GM23338 (cell line): ENCODE measurements at regions not wholly inside any gene's neighbourhood (a gene's known extent, or its start where the extent isn't known, plus 50 kb on each side); places are given as distances from the start of the nearest gene placed in this dataset.

Source experiments
- ATAC-seq: fragments of 200-7000 bp; cut with Tn5 transposase; 3 replicates; pipeline ENCODE4 v1.9.1; 2020
- DNase-seq: peaks from one replicate; pipeline ENCODE4 v3.0.0-alpha.2; 2015; ENCODE audit warnings: low spot score
- H2AFZ ChIP-seq: fragments of 200-600 bp; sonication (generic); 2 replicates; pipeline ENCODE4 v1.8.0; 2016; ENCODE audit warnings: antibody characterized with exemption, mild to moderate bottlenecking, moderate library complexity
- H3F3A ChIP-seq: fragments of 200-600 bp; sonication (generic); replicated peaks from 2 replicates; pipeline ENCODE4 v1.8.0; 2017; ENCODE audit warnings: antibody characterized with exemption, mixed run types, low read depth
- H3K27ac ChIP-seq: fragments of 200-600 bp; sonication (generic); 2 replicates; pipeline ENCODE4 v1.6.1; 2016; ENCODE audit warnings: low read depth
- H3K27me3 ChIP-seq: fragments of 200-600 bp; sonication (generic); 2 replicates; pipeline ENCODE4 v1.8.0; 2016; ENCODE audit warnings: mild to moderate bottlenecking, mixed run types, moderate library complexity; ENCODE audit not compliant: insufficient read depth
- H3K36me3 ChIP-seq: fragments of 200-600 bp; sonication (generic); 2 replicates; pipeline ENCODE4 v1.8.0; 2016; ENCODE audit warnings: mild to moderate bottlenecking; ENCODE audit not compliant: insufficient read depth
- H3K4me1 ChIP-seq: fragments of 200-600 bp; sonication (generic); 2 replicates; pipeline ENCODE4 v1.8.0; 2016; ENCODE audit warnings: mild to moderate bottlenecking, moderate library complexity; ENCODE audit not compliant: insufficient read depth
- H3K4me2 ChIP-seq: fragments of 200-600 bp; sonication (generic); 2 replicates; pipeline ENCODE4 v1.7.1; 2017; ENCODE audit warnings: mixed run types
- H3K4me3 ChIP-seq: fragments of 200-600 bp; sonication (generic); 2 replicates; pipeline ENCODE4 v1.6.1; 2016; ENCODE audit warnings: mixed run types
- H3K79me2 ChIP-seq: fragments of 200-600 bp; sonication (generic); replicated peaks from 2 replicates; pipeline ENCODE4 v1.8.0; 2017; ENCODE audit warnings: mild to moderate bottlenecking; ENCODE audit not compliant: insufficient read depth
- H3K9me2 ChIP-seq: fragments of 200-600 bp; sonication (generic); 2 replicates; pipeline ENCODE4 v1.8.0; 2017; ENCODE audit not compliant: insufficient read depth
- H4K20me1 ChIP-seq: fragments of 200-600 bp; sonication (generic); replicated peaks from 2 replicates; pipeline ENCODE4 v1.8.0; 2017; ENCODE audit warnings: mild to moderate bottlenecking; ENCODE audit not compliant: insufficient read depth
- H3K27ac Mint-ChIP-seq: 2 replicates; pipeline ENCODE4 v1.8.0; 2020; ENCODE audit warnings: inconsistent platforms, mild to moderate bottlenecking, moderate library complexity, mixed read lengths
- H3K27me3 Mint-ChIP-seq: 3 replicates; pipeline ENCODE4 v1.8.0; 2022; ENCODE audit warnings: low read depth, mild to moderate bottlenecking, moderate library complexity, mixed read lengths, inconsistent platforms; ENCODE audit not compliant: insufficient read depth, poor library complexity
- H3K36me3 Mint-ChIP-seq: 3 replicates; pipeline ENCODE4 v1.8.0; 2021; ENCODE audit warnings: low read depth, mild to moderate bottlenecking, inconsistent platforms, moderate library complexity, mixed read lengths
- H3K4me1 Mint-ChIP-seq: 3 replicates; pipeline ENCODE4 v1.8.0; 2020; ENCODE audit warnings: mild to moderate bottlenecking, inconsistent platforms, mixed read lengths
- H3K4me3 Mint-ChIP-seq: 3 replicates; pipeline ENCODE4 v1.8.0; 2021; ENCODE audit warnings: moderate library complexity, mild to moderate bottlenecking, inconsistent platforms, mixed read lengths
- H3K9me3 Mint-ChIP-seq: 3 replicates; pipeline ENCODE4 v1.8.0; 2020; ENCODE audit warnings: moderate library complexity, mild to moderate bottlenecking, inconsistent platforms, mixed read lengths
- CREB1 ChIP-seq: fragments of 250-450 bp; sonication (Bioruptor Pico); IDR thresholded peaks from 2 replicates; pipeline ENCODE4 v1.5.0; 2020; ENCODE audit warnings: low read depth, mild to moderate bottlenecking, moderate library complexity
- ETS1 ChIP-seq: IDR thresholded peaks from 2 replicates; pipeline ENCODE4 v1.6.1; 2016; ENCODE audit warnings: antibody characterized with exemption
- EZH2 ChIP-seq: fragments of 200-600 bp; sonication (generic); IDR thresholded peaks from one replicate; pipeline ENCODE4 v1.8.0; 2017; ENCODE audit warnings: antibody characterized with exemption, mild to moderate bottlenecking, low read depth; ENCODE audit not compliant: unreplicated experiment
- EZH2phosphoT487 ChIP-seq: fragments of 200-600 bp; sonication (generic); IDR thresholded peaks from one replicate; pipeline ENCODE4 v1.8.1; 2018; ENCODE audit warnings: antibody characterized with exemption; ENCODE audit not compliant: unreplicated experiment
- JUNB ChIP-seq: IDR thresholded peaks from one replicate; pipeline ENCODE4 v1.6.1; 2016; ENCODE audit warnings: antibody characterized with exemption; ENCODE audit not compliant: unreplicated experiment
- NANOG ChIP-seq: IDR thresholded peaks from 2 replicates; pipeline ENCODE4 v1.6.1; 2016; ENCODE audit warnings: antibody characterized with exemption, borderline replicate concordance
- POLR2AphosphoS5 ChIP-seq: IDR thresholded peaks from 2 replicates; pipeline ENCODE4 v1.6.1; 2016; ENCODE audit warnings: antibody characterized with exemption, low read depth
- STAT1 ChIP-seq: IDR thresholded peaks from one replicate; pipeline ENCODE4 v1.6.1; 2016; ENCODE audit warnings: antibody characterized with exemption; ENCODE audit not compliant: unreplicated experiment
- ZNF114 ChIP-seq: fragments of 250-450 bp; sonication (Bioruptor Pico); IDR thresholded peaks from 2 replicates; pipeline ENCODE4 v1.5.0; 2020; ENCODE audit warnings: mild to moderate bottlenecking, moderate library complexity
- ZNF331 ChIP-seq: fragments of 250-450 bp; sonication (Bioruptor Pico); IDR thresholded peaks from 2 replicates; pipeline ENCODE4 v1.5.0; 2020; ENCODE audit warnings: low read depth, mild to moderate bottlenecking, moderate library complexity
- TF ChIP-seq, protein P1 (sequence below), 2 experiments: fragments of 200-600 bp in 1 of 2; sonication (generic) in 1 of 2; conservative IDR thresholded peaks; 2 replicates each; pipeline versions ENCODE4 v1.5.1 to v1.6.1; 2016 to 2017; ENCODE audit warnings: antibody characterized with exemption in 2 of 2, low read depth in 2 of 2, mild to moderate bottlenecking in 2 of 2, moderate library complexity in 1 of 2
- TF ChIP-seq, protein P2 (sequence below): IDR thresholded peaks from one replicate; pipeline ENCODE4 v1.6.1; 2018; ENCODE audit warnings: antibody characterized with exemption; ENCODE audit not compliant: unreplicated experiment
- TF ChIP-seq, protein P3 (sequence below): fragments of 250-450 bp; sonication (Bioruptor Pico); IDR thresholded peaks from 2 replicates; pipeline ENCODE4 v1.5.0; 2020; ENCODE audit warnings: mild to moderate bottlenecking, moderate library complexity

DNA sequence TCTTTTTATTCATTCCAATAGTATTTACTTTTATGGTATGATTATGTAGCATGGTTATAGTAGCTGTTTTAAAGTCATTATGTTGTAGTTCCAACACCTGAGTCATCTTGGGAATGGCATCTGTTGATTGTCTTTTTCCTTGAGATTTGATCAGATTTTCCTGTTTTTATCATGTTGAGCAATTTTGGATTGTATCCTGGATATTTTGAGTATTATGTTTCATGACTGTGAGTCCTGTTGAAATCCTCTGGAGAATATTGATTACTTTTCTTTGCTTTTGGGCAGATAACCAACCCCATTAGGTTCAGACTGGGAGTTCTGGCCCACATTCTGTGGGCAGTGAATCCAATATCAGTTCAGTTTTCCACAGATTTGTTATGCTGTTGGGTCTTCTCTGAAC is 163.2 kb upstream of the SPRED2 start:
- Histone ChIP-seq H3K79me2 (no peaks in the 10 kb centered on the region), H3K4me2 (no peak overlapping the region), H4K20me1 (no peaks in the 10 kb centered on the region), H3K4me3 (no peak overlapping the region), H3K36me3 (no peaks in the 10 kb centered on the region), H3F3A (no peaks in the 10 kb centered on the region), H3K27me3 (no peaks in the 10 kb centered on the region), H3K4me1 (no peaks in the 10 kb centered on the region), H2AFZ (no peak overlapping the region), H3K27ac (no peak overlapping the region), H3K9me2 (no peaks in the 10 kb centered on the region)
- DNase-seq, result no peak
- Mint-ChIP-seq H3K27me3 (no peaks in the 10 kb centered on the region), H3K4me3 (no peak overlapping the region), H3K27ac (no peak overlapping the region), H3K4me1 (no peaks in the 10 kb centered on the region), H3K9me3 (no peaks in the 10 kb centered on the region; the same call in 2 of the 3 replicates), H3K36me3 (no peaks in the 10 kb centered on the region)
- no peak for ATAC-seq
- TF ChIP-seq STAT1 (no peak), ETS1 (no peak), POLR2AphosphoS5 (no peak), CREB1 (CRISPR knock-in tag) (no peak), JUNB (no peak), ZNF331 (CRISPR knock-in tag) (no peak), ZNF114 (CRISPR knock-in tag) (no peak), EZH2phosphoT487 (no peak), EZH2 (no peak), NANOG (no peak)
- TF ChIP-seq, protein P1, sequence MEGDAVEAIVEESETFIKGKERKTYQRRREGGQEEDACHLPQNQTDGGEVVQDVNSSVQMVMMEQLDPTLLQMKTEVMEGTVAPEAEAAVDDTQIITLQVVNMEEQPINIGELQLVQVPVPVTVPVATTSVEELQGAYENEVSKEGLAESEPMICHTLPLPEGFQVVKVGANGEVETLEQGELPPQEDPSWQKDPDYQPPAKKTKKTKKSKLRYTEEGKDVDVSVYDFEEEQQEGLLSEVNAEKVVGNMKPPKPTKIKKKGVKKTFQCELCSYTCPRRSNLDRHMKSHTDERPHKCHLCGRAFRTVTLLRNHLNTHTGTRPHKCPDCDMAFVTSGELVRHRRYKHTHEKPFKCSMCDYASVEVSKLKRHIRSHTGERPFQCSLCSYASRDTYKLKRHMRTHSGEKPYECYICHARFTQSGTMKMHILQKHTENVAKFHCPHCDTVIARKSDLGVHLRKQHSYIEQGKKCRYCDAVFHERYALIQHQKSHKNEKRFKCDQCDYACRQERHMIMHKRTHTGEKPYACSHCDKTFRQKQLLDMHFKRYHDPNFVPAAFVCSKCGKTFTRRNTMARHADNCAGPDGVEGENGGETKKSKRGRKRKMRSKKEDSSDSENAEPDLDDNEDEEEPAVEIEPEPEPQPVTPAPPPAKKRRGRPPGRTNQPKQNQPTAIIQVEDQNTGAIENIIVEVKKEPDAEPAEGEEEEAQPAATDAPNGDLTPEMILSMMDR (conservative IDR thresholded peaks at IDR 0.05; ENCODE audit: low read depth in 2 of 2), result no peak
- TF ChIP-seq, protein P2, sequence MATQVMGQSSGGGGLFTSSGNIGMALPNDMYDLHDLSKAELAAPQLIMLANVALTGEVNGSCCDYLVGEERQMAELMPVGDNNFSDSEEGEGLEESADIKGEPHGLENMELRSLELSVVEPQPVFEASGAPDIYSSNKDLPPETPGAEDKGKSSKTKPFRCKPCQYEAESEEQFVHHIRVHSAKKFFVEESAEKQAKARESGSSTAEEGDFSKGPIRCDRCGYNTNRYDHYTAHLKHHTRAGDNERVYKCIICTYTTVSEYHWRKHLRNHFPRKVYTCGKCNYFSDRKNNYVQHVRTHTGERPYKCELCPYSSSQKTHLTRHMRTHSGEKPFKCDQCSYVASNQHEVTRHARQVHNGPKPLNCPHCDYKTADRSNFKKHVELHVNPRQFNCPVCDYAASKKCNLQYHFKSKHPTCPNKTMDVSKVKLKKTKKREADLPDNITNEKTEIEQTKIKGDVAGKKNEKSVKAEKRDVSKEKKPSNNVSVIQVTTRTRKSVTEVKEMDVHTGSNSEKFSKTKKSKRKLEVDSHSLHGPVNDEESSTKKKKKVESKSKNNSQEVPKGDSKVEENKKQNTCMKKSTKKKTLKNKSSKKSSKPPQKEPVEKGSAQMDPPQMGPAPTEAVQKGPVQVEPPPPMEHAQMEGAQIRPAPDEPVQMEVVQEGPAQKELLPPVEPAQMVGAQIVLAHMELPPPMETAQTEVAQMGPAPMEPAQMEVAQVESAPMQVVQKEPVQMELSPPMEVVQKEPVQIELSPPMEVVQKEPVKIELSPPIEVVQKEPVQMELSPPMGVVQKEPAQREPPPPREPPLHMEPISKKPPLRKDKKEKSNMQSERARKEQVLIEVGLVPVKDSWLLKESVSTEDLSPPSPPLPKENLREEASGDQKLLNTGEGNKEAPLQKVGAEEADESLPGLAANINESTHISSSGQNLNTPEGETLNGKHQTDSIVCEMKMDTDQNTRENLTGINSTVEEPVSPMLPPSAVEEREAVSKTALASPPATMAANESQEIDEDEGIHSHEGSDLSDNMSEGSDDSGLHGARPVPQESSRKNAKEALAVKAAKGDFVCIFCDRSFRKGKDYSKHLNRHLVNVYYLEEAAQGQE, result no peak
- TF ChIP-seq, protein P3, sequence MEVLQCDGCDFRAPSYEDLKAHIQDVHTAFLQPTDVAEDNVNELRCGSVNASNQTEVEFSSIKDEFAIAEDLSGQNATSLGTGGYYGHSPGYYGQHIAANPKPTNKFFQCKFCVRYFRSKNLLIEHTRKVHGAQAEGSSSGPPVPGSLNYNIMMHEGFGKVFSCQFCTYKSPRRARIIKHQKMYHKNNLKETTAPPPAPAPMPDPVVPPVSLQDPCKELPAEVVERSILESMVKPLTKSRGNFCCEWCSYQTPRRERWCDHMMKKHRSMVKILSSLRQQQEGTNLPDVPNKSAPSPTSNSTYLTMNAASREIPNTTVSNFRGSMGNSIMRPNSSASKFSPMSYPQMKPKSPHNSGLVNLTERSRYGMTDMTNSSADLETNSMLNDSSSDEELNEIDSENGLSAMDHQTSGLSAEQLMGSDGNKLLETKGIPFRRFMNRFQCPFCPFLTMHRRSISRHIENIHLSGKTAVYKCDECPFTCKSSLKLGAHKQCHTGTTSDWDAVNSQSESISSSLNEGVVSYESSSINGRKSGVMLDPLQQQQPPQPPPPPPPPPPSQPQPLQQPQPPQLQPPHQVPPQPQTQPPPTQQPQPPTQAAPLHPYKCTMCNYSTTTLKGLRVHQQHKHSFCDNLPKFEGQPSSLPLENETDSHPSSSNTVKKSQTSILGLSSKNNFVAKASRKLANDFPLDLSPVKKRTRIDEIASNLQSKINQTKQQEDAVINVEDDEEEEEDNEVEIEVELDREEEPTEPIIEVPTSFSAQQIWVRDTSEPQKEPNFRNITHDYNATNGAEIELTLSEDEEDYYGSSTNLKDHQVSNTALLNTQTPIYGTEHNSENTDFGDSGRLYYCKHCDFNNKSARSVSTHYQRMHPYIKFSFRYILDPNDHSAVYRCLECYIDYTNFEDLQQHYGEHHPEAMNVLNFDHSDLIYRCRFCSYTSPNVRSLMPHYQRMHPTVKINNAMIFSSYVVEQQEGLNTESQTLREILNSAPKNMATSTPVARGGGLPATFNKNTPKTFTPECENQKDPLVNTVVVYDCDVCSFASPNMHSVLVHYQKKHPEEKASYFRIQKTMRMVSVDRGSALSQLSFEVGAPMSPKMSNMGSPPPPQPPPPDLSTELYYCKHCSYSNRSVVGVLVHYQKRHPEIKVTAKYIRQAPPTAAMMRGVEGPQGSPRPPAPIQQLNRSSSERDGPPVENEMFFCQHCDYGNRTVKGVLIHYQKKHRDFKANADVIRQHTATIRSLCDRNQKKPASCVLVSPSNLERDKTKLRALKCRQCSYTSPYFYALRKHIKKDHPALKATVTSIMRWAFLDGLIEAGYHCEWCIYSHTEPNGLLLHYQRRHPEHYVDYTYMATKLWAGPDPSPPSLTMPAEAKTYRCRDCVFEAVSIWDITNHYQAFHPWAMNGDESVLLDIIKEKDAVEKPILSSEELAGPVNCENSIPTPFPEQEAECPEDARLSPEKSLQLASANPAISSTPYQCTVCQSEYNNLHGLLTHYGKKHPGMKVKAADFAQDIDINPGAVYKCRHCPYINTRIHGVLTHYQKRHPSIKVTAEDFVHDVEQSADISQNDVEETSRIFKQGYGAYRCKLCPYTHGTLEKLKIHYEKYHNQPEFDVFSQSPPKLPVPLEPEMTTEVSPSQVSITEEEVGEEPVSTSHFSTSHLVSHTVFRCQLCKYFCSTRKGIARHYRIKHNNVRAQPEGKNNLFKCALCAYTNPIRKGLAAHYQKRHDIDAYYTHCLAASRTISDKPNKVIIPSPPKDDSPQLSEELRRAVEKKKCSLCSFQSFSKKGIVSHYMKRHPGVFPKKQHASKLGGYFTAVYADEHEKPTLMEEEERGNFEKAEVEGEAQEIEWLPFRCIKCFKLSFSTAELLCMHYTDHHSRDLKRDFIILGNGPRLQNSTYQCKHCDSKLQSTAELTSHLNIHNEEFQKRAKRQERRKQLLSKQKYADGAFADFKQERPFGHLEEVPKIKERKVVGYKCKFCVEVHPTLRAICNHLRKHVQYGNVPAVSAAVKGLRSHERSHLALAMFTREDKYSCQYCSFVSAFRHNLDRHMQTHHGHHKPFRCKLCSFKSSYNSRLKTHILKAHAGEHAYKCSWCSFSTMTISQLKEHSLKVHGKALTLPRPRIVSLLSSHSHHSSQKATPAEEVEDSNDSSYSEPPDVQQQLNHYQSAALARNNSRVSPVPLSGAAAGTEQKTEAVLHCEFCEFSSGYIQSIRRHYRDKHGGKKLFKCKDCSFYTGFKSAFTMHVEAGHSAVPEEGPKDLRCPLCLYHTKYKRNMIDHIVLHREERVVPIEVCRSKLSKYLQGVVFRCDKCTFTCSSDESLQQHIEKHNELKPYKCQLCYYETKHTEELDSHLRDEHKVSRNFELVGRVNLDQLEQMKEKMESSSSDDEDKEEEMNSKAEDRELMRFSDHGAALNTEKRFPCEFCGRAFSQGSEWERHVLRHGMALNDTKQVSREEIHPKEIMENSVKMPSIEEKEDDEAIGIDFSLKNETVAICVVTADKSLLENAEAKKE (CRISPR knock-in tag), result no peak
